ENCODE measurements at regions not wholly inside any gene's neighbourhood (a gene's known extent, or its start where the extent isn't known, plus 50 kb on each side); places are given as distances from the start of the nearest gene placed in this dataset.

- Histone ChIP-seq H3K9ac (replicated peaks; ENCODE audit: extremely low read depth, insufficient read depth, low read length) (no peak overlapping the region), H3K9me3 (replicated peaks; ENCODE audit: control insufficient read depth, insufficient read depth, low read length) (no peaks in the 10 kb centered on the region), H3K27ac (ENCODE audit: insufficient read depth, low read depth, low read length) (no peak overlapping the region), H3K4me2 (ENCODE audit: insufficient read depth, low read length) (no peak overlapping the region), H3K36me3 (ENCODE audit: control insufficient read depth in 2 of 2, extremely low read depth in 1 of 2, insufficient read depth in 2 of 2, low read length in 2 of 2) (no peaks in the 10 kb centered on the region), H4K20me1 (replicated peaks; ENCODE audit: control insufficient read depth, extremely low read depth, insufficient read depth, low read length) (no peaks in the 10 kb centered on the region), H3K9me1 (replicated peaks; ENCODE audit: control insufficient read depth, extremely low read depth, insufficient read depth, low read length) (no peaks in the 10 kb centered on the region), H3K4me1 (ENCODE audit: control insufficient read depth, extremely low read depth, insufficient read depth, low read length) (no peaks in the 10 kb centered on the region), H3K79me2 (ENCODE audit: control insufficient read depth, insufficient read depth, low read length) (no peaks in the 10 kb centered on the region), H2AFZ (ENCODE audit: low read depth, low read length) (no peak overlapping the region), H3K4me3 (replicated peaks in 1 of 3; ENCODE audit: insufficient read depth in 1 of 3, low read depth in 1 of 3, low read length in 3 of 3) (no peak overlapping the region), H3K27me3 (ENCODE audit: control insufficient read depth in 2 of 2, insufficient read depth in 2 of 2, low read length in 2 of 2) (no peaks in the 10 kb centered on the region)
- ChIA-PET POLR2A (no interaction called here), CTCF (no interaction called here)
- TF ChIP-seq JUN (IDR thresholded peaks at IDR 0.05; ENCODE audit: borderline replicate concordance, insufficient read depth, insufficient read length, low read depth), result no peak
- no peak for TF ChIP-seq CTCF (IDR thresholded peaks at IDR 0.05; ENCODE audit: extremely low read depth in 1 of 2, insufficient read depth in 1 of 2, low read depth in 1 of 2, low read length in 2 of 2)
- TF ChIP-seq EZH2 (IDR thresholded peaks at IDR 0.05; ENCODE audit: borderline replicate concordance, low read depth, low read length, severe bottlenecking), result no peak
- TF ChIP-seq MAX (IDR thresholded peaks at IDR 0.05; ENCODE audit: insufficient read depth, insufficient read length), result no peak
- TF ChIP-seq POLR2AphosphoS5 (IDR thresholded peaks at IDR 0.05; ENCODE audit: insufficient read depth, low read depth, low read length), result no peak
- TF ChIP-seq MYC (IDR thresholded peaks at IDR 0.05; ENCODE audit: low read depth, low read length), result no peak
- TF ChIP-seq FOS (IDR thresholded peaks at IDR 0.05; ENCODE audit: borderline replicate concordance, insufficient read depth, low read length), result no peak
- TF ChIP-seq GATA2 (IDR thresholded peaks at IDR 0.05; ENCODE audit: insufficient read depth, insufficient read length, low read depth, low read length), result no peak
- DNase-seq (ENCODE audit: low read depth, low spot score), result no peak
- intact Hi-C loops (cut with micrococcal nuclease) (no loop called here), dilution Hi-C loops (cut with MboI; ENCODE audit: extremely low pct_ligation_motif_present, low sequenced_read_pairs) (no loop called here)
- FAIRE-seq, result no peak
- BruUV-seq (replicated peaks), result no TSS peak
Measured at GRCh38 chr5:106331415-106331814, 1339.3 kb downstream of the EFNA5 start.

Measured in endothelial cell of umbilical vein (primary cell).